Pancreas (tissue), 10 donors: ENCODE measurements at regions not wholly inside any gene's neighbourhood (a gene's known extent, or its start where the extent isn't known, plus 50 kb on each side); places are given as distances from the start of the nearest gene placed in this dataset.

Experiments used
- ATAC-seq, 4 donors: fragments of 200-7000 bp; cut with Tn5 transposase; one replicate each; pipeline versions ENCODE4 v1.8.0 to v1.9.1; 2020; ENCODE audit warnings: mild to moderate bottlenecking in 4 of 4, moderate library complexity in 4 of 4
- DNase-seq, 6 donors: peaks; one replicate each; pipeline ENCODE4 v3.0.0-alpha.2; 2020
- FAIRE-seq: peaks from 2 replicates; lab custom pipeline; 2012; peaks lifted over from hg19 to GRCh38; lab: Jason Lieb, UNC
- H3K27ac ChIP-seq, 4 donors: fragments of 200-600 bp; sonication (generic); 1 replicate in 3 of 4; 2 replicates in 1 of 4; pipeline versions ENCODE4 v1.5.0 to v1.8.0; 2020
- H3K27me3 ChIP-seq, 4 donors: fragments of 200-600 bp; one replicate each; pipeline ENCODE4 v1.8.0; 2021
- H3K36me3 ChIP-seq, 3 donors: fragments of 200-600 bp; sonication (generic) in 1 of 3; one replicate each; pipeline versions ENCODE4 v1.5.0 to v1.8.0; 2020 to 2021
- H3K4me1 ChIP-seq, 3 donors: fragments of 200-600 bp; one replicate each; pipeline ENCODE4 v1.8.0; 2021
- H3K4me3 ChIP-seq, 4 donors: fragments of 200-600 bp; sonication (generic) in 2 of 4; one replicate each; pipeline versions ENCODE4 v1.5.0 to v1.8.0; 2020 to 2021
- H3K9me3 ChIP-seq, 4 donors: fragments of 200-600 bp; one replicate each; pipeline ENCODE4 v1.8.0; 2021
- CTCF ChIP-seq, 4 donors: fragments of 200-600 bp; sonication (generic) in 3 of 4; IDR thresholded peaks; one replicate each; pipeline versions ENCODE4 v1.5.0 to v1.8.0; 2021; ENCODE audit warnings: antibody characterized with exemption in 4 of 4
- WGBS, 2 donors: extraction: QIAGEN DNeasy Blood & Tissue Kit; methylation state at CpG; one replicate each; pipeline ENCODE4 v1.1.7; 2013; 5-methylcytosine and 5-hydroxymethylcytosine counted together
- intact Hi-C, 3 donors: fragments of 100-400 bp; cut with DNase I; formaldehyde crosslinking; loops; one replicate each; pipeline versions ENCODE4 v1.11.1 to v1.14.2; 2022
- donor health status: healthy with polysubstance abuse.
- donor health status: DM: no; HTN: no; CAD: no; lungs with moderate emphysema.
- donor health status: DM: no; HTN: no; CAD: no.
- donor health status: control.
- donor health status: control.
- donor health status: Bipolar disorder and iron deficiency.
- donor health status: DM: yes; HTN: yes; CAD: no.
- donor health status: DM: no; HTN: no; CAD: no.
- donor health status: DM: no; HTN: no; CAD: no.
- donor health status: DM: yes; HTN: yes; CAD: no.

DNA sequence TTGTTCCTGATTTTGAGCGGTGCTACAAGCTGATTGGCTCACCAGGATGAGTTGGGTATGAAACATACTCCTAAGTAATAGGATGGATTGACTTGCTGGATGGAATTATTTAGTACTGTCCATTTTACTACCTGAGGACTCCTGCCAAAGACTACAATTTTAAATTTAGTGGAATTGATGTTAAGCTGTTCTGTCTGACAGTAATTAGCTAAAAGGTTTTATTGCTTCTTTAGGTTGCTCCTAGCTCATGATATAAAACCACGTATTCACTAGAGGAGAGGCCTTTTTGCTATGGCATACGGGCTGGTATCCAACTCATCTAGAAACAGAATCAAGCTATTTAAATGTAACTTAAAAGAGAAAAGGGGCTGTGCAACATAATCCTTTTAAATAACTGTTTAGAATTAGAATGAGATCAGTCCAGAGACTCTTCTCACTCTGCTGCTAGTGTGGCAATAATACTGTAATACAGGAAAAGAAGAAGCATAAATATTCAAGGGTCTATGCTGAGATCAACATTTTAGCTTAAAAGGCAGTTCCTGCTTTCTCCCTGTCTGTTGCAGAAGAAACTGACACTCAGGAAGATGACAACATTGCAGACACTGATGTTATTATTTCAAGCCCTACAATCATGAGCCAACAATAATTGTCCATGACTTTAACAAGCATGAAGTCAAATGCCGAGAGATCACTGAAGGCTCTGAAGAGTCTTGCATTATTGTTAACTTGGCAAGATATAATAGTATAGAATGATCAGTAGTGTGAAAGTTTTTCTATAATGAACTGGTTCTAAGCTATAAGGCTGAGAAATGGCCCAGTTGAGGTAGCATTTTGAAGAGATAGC lies 258.7 kb upstream of the ADGRL4 start:
- Histone ChIP-seq H3K27me3 (no peaks in the 10 kb centered on the region), H3K9me3 (no peaks in the 10 kb centered on the region), H3K27ac (no peak overlapping the region), H3K36me3 (no peaks in the 10 kb centered on the region), H3K4me1 (no peaks in the 10 kb centered on the region), H3K4me3 (no peak overlapping the region)
- DNase-seq (no peak), ATAC-seq (no peak), FAIRE-seq (no peak)
- intact Hi-C loops, result no loop called here
- TF ChIP-seq CTCF (IDR thresholded peaks at IDR 0.05), result no peak
- 87 to 95% methylated on average over 4 of the region's 4 CpGs for WGBS, 2 donors

DNA sequence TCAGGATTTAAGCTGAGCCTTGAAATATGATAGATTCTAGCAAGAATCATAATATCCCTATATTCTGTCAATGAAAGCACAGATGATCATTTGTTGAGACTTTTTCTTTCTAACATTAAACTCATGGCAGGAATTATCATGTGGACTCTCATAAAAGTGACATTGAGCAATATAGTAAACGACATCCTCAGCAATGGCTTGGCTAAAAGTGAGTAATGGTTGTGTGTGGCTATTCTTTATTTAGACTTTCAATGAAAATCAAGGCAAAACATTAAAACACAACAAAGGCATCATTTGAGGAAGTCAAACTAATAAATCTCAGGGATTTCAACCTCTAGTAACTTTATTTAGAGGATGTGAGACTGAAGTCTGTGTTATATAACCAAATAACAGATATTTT lies 257.8 kb upstream of the ADGRL4 start:
- intact Hi-C loops, result no loop called here
- Histone ChIP-seq H3K9me3 (no peaks in the 10 kb centered on the region), H3K27ac (no peak overlapping the region)

DNA sequence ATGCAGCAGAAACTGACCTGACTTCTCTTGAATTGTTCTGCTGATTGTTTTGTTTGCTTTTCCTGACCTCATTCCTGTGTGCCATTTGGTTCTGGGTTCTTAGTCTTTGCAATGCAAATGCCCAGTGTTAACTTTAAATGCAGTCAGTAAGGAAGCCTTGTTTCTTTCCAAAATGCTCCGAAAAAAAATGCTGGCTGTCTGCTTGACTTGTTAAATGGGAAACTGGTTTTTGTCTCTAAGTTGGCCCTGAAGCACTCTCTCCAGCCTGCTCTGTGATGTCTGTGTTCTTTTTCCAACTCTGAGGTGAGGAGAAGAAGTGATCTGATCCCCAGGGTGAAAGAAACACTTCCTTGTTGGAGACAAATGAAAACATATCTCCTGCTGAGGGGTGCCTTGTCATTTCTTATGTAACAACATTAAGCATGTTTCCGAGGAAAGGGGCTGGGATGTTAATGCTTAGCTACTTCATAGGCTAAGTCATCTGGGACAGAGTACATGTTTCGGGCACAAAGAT lies 256.3 kb upstream of the ADGRL4 start:
- no peak overlapping the region for H3K27ac ChIP-seq
- no peaks in the 10 kb centered on the region for H3K27me3 ChIP-seq
- no peaks in the 10 kb centered on the region for H3K9me3 ChIP-seq
- no peak for TF ChIP-seq CTCF (IDR thresholded peaks at IDR 0.05)
- intact Hi-C loops, result no loop called here
- no peak overlapping the region for H3K4me3 ChIP-seq
- DNase-seq (no peak), ATAC-seq (peak in 1 of 4 donors; percentile 29), FAIRE-seq (no peak)
- WGBS, 2 donors, result 57 to 60% methylated on average over 3 of the region's 3 CpGs
- no peaks in the 10 kb centered on the region for H3K4me1 ChIP-seq
- no peaks in the 10 kb centered on the region for H3K36me3 ChIP-seq

More for the DNA sequence above, 257.8 kb upstream of the ADGRL4 start:
- 41 to 57% methylated on average over 1 of the region's 1 CpG for WGBS, 2 donors
- TF ChIP-seq CTCF (IDR thresholded peaks at IDR 0.05), result no peak
- DNase-seq (no peak), ATAC-seq (no peak), FAIRE-seq (no peak)
- no peaks in the 10 kb centered on the region for H3K36me3 ChIP-seq
- H3K4me1 ChIP-seq, result no peaks in the 10 kb centered on the region
- H3K27me3 ChIP-seq, result no peaks in the 10 kb centered on the region
- no peak overlapping the region for H3K4me3 ChIP-seq

DNA sequence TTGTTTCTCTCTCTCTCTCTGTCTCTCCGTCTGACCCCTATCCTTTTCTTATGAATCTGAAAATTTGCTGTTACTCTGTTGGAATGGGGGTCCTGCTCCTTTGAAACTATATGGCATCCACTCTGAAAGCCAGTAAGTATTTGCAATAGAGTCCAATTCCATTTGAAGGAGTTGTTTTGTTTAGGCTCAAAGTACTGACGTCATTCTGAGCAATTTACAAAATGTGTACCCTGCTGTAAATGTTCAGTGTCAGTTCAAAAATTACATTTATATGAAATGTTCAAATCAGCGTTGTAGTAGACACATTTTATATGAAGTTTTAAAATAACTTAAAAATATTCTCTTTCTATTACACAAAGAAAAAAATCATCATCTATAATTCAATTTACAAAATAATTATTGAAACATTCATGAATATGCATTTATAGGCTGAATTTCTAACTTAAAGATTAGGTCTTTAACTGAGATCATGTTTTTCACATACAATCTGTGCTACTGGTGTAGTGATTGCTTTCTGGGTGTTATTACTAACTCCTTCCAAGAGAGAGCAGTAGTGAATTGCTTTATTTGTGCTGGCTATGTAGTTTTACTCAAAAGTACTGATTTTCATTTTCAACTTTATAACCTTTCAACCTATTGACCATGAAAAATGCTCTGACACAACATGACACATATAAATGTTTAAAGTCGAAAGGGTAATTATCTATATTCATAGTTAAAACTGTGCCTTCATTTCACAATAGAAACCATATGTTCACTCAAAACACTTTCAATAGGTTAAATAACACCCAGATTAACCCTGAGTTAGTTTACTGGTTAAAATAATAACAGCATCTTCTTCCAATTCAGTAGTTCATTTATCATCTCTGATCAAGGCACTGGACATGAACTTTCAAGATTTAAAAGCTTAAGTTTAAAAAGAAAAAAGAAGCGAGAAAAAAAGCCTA lies 253.1 kb upstream of the ADGRL4 start:
- no peak overlapping the region for H3K27ac ChIP-seq
- FAIRE-seq (peak; percentile 90), ATAC-seq (peak in 3 of 4 donors; percentile 69 to 77 (median 70))

More for the DNA sequence above, 253.1 kb upstream of the ADGRL4 start:
- intact Hi-C loops, result no loop called here
- DNase-seq, result no peak
- WGBS, 2 donors, result 51 to 53% methylated on average over 5 of the region's 5 CpGs
- TF ChIP-seq CTCF (IDR thresholded peaks at IDR 0.05), result peak in 2 of 4 donors; percentile 9 to 31
- Histone ChIP-seq H3K4me3 (no peak overlapping the region), H3K9me3 (no peaks in the 10 kb centered on the region), H3K27me3 (no peaks in the 10 kb centered on the region), H3K36me3 (no peaks in the 10 kb centered on the region), H3K4me1 (no peaks in the 10 kb centered on the region)
